NCI-H1694 treated with DMSO at 0.1 percent for 48 hours (cell line): ENCODE measurements at regions not wholly inside any gene's neighbourhood (a gene's known extent, or its start where the extent isn't known, plus 50 kb on each side); places are given as distances from the start of the nearest gene placed in this dataset.

Source experiments
- DNase-seq: peaks from one replicate; lab custom pipeline; 2025; lab: John Stamatoyannopoulos, UW

- no peak for DNase-seq
Measured at GRCh38 chr11:45062974-45063635, 83.3 kb upstream of the PRDM11 start.

- DNase-seq = no peak
Measured at GRCh38 chr11:45063669-45064068, 82.8 kb upstream of the PRDM11 start.

GRCh38 chr11:45067966-45068365 is 78.5 kb upstream of the PRDM11 start:
- DNase-seq = no peak

GRCh38 chr11:45071232-45071631 is 75.2 kb upstream of the PRDM11 start:
- no peak for DNase-seq

- DNase-seq = no peak
Measured at GRCh38 chr11:45073685-45074141, 72.7 kb upstream of the PRDM11 start.

- DNase-seq = no peak
Measured at GRCh38 chr11:45075519-45075918, 70.9 kb upstream of the PRDM11 start.

GRCh38 chr11:45075952-45076351 is 70.5 kb upstream of the PRDM11 start:
- no peak for DNase-seq

- no peak for DNase-seq
Measured at GRCh38 chr11:45076761-45077160, 69.7 kb upstream of the PRDM11 start.

GRCh38 chr11:45078236-45079074 is 68.0 kb upstream of the PRDM11 start:
- no peak for DNase-seq

- DNase-seq = no peak
Measured at GRCh38 chr11:45079075-45079444, 67.4 kb upstream of the PRDM11 start.

GRCh38 chr11:45079567-45079942 is 66.9 kb upstream of the PRDM11 start:
- no peak for DNase-seq

- DNase-seq = peak; percentile 50
Measured at GRCh38 chr11:45079943-45080719, 66.3 kb upstream of the PRDM11 start.

GRCh38 chr11:45082744-45083543 is 63.5 kb upstream of the PRDM11 start:
- DNase-seq = no peak

GRCh38 chr11:45083544-45084087 is 62.8 kb upstream of the PRDM11 start:
- DNase-seq = peak; percentile 51

GRCh38 chr11:45085646-45086501 is 60.6 kb upstream of the PRDM11 start:
- no peak for DNase-seq

- no peak for DNase-seq
Measured at GRCh38 chr11:45086526-45086925, 59.9 kb upstream of the PRDM11 start.

GRCh38 chr11:45087086-45087899 is 59.1 kb upstream of the PRDM11 start:
- no peak for DNase-seq

GRCh38 chr11:45087900-45088160 is 58.6 kb upstream of the PRDM11 start:
- DNase-seq = no peak

- DNase-seq = peak; percentile 24
Measured at GRCh38 chr11:45089251-45089650, 57.2 kb upstream of the PRDM11 start.
